ENCODE measurements at regions not wholly inside any gene's neighbourhood (a gene's known extent, or its start where the extent isn't known, plus 50 kb on each side); places are given as distances from the start of the nearest gene placed in this dataset.

- DNase-seq, result no peak
Observed at GRCh38 chr18:77597726-77598125, 348.1 kb downstream of the GALR1 start.

GRCh38 chr18:77600674-77601073 is 351.0 kb downstream of the GALR1 start:
- DNase-seq, result no peak

- no peak for DNase-seq
Observed at GRCh38 chr18:77601567-77601966, 351.9 kb downstream of the GALR1 start.

DNA sequence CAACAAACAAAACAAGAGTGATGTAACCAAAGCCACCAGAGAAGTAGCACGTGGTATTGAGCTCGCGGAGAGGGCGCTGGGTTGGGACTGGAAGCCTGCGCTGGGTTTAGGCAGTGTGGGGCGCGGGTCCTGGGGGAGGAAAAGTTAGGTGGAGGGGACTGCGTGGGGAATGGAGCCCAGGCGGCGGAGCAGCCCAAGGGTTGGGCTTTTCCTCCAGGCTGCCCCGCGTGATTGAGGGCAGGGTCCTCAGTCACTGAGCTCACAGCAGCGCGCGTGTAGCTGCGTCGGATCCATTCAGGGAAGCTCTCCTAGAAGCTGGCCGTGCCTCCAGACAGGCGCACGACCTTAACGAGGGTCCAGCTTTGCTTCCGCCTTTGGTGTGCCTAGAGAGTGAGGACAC is 357.4 kb downstream of the GALR1 start:
- no peak for DNase-seq

- no peak for DNase-seq
Observed at GRCh38 chr18:77608807-77609206, 359.2 kb downstream of the GALR1 start.

DNA sequence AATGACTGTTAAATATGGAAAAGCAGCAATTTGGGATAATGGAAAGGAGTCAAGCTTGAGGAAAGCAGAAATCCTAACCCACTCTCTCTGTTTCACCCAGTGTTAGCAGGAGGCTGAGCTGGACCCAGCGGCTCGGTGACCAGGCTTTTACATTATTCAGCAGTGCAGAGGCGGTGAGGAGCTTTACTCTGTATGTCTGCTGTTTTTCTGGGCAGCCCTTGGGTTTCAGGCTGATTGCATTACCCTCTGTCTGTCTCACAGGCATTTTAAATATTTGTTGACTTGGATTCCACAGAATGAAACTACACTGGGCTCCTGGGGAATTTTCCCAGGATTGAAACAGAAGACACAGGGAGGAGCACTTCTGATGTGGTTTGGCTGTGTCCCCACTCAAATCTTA is 368.0 kb downstream of the GALR1 start:
- DNase-seq, result no peak

GRCh38 chr18:77619525-77619924 is 369.9 kb downstream of the GALR1 start:
- DNase-seq, result no peak

DNA sequence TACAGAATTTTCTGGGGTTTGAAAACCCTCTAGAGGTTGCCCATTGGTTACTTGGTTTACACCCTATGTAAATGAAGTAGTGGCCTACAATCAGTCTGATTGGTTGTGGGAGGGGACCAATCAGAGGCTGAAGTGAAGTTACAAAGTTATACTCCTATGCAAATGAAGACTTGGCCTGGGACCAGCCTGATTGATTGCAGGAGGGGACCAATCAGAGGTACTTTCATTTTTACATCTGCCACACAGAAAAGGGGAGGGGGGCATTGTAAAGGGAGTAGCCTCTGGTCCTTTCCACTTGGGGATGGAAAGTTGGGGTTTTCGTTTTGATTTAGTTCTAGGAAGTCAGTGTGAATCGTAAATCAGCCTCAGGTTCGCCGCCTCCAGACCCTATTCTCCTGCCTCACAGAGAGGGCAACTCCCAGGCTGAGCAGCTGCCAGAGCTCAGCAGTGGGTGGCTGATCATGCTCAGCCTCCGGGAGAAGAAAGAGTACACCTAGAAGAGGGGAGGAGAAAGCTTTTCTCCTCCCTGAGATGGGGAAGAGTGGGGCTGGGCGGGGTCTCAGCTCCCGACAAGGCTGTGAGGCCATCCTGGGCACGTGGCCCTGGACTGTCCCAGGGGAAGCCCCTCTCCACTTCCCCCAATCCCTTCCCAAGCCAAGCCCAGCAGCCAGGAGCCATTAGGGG is 372.5 kb downstream of the GALR1 start:
- DNase-seq, result no peak

GRCh38 chr18:77632758-77633157 is 383.1 kb downstream of the GALR1 start:
- DNase-seq, result no peak

- no peak for DNase-seq
Observed at GRCh38 chr18:77634494-77634893, 384.8 kb downstream of the GALR1 start.

GRCh38 chr18:77635451-77635850 is 385.8 kb downstream of the GALR1 start:
- no peak for DNase-seq

DNA sequence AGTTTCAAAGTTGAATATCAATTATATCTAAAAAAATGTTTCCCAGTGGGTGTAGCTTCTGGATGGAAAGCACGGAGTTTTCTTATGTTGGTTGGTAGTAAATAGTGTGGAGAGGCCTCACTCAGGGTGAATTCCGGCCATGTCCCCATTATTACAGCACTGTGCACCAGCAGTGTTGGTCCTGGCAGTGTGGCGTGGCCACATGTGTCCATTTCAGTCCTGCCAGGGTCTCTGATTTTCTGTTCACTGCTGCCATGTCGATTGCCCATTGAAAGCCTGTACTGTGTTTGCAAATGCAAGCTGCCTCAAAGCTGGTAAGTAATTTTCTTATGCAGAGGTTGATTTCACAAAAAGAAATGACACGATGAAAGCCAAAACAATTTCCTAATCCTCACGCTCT is 386.2 kb downstream of the GALR1 start:
- DNase-seq, result no peak

DNA sequence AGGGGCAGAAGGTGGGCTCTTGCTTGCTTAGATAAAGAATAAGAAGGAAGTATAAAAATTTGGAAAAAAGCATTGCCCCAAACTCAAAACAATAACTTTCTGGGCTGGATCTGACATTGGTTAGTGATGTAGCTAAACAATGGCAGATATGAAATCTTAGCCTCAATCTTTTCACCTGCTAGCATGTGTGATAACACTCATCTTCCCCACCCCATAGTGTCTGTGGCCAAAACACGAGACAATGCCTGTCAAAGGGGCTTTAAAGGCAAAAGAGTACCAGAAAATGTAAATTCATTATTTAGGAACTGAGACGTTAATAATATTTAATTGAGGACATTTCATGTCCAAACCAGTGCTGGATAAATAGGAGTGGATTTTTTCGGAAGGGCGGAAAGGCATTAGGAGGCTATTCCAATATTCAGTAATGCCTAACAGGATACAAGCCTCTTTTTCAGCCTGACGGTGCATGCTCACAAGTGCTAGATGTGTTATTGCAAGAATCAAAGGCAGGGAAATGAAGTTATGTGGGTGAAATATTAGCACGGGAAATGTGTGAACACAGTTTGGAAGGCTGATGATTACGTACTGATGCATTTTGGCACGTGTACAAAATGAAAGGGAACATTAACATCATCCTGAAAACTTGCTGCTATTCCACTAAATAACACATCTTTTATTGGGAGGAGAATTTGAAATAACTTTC is 395.7 kb downstream of the GALR1 start:
- DNase-seq, result no peak

GRCh38 chr18:77647472-77647871 is 397.8 kb downstream of the GALR1 start:
- DNase-seq, result no peak

GRCh38 chr18:77648411-77648810 is 398.8 kb downstream of the GALR1 start:
- no peak for DNase-seq

DNA sequence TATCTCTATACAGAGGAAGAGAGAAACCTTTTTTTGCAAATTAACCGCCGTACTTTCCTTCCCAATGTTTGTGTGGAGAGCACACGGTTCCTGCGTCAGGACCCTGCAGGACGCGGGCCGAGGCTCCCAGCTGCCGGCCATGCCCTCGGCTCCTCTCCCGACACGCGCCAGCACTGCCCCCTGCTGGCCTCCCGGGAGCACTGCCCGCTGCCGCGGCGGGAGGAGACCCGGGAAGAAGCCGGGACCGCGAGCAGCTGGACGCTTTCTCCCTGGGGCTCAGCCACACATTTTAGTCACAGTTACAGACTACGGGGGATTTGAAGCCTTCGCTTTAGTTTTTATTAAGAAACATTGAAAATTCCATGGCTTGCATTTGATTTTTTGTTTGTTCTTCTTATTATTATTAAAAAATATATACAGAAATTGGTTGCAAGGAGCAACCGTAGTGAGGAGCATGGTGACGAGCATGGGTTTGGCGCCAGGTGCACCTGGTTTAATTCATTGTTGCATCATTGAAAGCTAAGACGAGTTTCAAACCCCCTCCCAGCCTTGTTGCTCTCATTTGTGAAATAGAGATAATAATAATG is 401.2 kb downstream of the GALR1 start:
- DNase-seq, result peak; percentile 49

DNA sequence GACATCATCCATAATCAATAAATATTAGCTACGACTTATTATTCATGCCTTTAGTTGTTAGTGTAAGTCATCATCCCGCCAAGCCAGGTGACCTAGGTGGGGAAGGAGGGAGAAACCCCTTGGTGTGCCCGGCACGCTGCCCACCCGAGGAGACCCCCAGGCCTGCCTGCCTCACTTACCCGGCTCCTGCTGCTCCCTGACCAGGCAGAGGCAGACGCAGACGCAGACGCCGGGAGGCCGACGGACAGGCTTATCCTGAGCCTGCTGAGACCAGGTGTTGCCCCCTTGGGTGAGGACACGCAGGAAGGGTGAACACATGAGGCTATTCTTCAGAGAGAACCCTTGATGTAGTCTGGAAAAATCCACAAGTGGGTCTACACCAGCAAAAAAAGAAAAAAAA is 401.8 kb downstream of the GALR1 start:
- no peak for DNase-seq

- DNase-seq, result no peak
Observed at GRCh38 chr18:77653792-77654191, 404.1 kb downstream of the GALR1 start.

DNA sequence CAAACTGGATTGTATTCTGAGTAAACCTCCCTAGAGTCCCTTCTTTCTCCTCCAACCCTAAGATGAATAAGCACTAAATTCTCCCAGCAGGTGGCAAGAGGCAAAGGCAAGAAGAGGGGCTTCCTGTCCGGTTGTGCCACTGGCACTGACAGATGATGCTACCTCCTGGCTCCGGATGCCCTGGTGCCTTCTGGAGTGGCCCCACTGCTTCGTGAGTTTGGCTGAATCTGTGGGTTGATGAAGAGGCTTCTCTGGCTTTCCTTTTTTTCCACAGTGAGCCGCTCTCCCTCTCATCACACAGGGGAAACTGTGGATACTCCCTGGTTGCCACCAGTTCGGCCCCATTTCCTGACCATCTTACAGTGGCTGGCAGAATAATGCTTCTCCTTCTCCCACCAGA is 404.7 kb downstream of the GALR1 start:
- DNase-seq, result no peak

GRCh38 chr18:77657651-77658298 is 408.1 kb downstream of the GALR1 start:
- no peak for DNase-seq

GRCh38 chr18:77658299-77658662 is 408.6 kb downstream of the GALR1 start:
- no peak for DNase-seq

DNA sequence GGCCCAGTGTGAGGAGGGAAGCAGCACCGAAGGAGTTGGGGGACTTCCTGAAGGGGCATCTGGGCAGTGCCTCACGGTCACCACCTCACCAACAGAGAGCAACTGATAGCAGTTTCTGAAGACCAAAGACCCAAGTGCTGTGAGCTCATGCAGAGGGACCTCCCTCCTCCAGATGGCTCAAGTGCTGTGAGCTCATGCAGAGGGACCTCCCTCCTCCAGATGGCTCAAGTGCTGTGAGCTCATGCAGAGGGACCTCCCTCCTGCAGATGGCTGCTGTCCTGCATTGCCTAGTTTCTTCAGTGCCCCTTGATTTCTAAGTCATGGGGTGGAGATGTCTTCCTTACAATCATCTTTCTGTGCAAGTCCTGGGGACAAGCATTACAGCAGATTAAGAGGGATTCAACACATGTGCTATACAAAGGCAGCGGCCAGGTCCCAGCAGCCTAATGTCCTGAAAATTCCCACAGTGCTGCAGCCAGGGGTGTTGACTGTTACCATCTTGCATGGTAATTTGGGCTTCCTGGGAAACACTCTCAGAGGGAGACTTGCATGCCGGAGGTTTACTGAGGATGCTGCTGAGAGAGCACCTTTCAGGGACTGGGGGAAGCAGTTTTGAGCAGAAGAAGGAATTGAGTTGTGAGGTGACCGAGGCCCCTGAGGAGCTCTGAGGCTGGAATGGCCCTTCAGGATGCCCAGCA is 409.3 kb downstream of the GALR1 start:
- DNase-seq, result no peak

DNA sequence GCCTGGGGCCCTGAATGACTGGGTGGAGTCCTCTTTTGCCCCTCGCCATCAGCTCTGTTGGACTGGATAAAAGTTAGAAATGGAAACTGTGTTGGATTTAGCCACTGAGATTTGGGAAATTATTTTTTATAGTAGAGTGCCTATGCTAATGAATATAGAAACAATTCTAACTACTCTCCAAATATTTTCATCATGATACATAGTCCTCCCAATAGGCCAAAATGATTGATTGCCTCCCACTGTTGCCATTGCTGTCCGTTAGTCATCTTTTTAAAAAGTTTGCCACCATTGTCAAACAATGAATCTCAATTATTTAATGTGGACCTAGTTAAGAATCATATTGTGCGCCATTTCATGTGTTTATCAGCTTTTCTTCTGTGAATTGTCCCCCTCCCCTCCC is 417.0 kb downstream of the GALR1 start:
- DNase-seq, result no peak

All from NCI-H510A (cell line).